OCI-LY3 (cell line): ENCODE measurements at regions not wholly inside any gene's neighbourhood (a gene's known extent, or its start where the extent isn't known, plus 50 kb on each side); places are given as distances from the start of the nearest gene placed in this dataset.

Experiments used
- H2AFZ ChIP-seq: fragments of 200-600, 300-600 bp; shearing (Covaris generic); 2 replicates; pipeline ENCODE4 v1.6.0; 2014; ENCODE audit warnings: antibody characterized with exemption, low read depth, low read length
- H3K27ac ChIP-seq: fragments of 200-600, 300-600 bp; sonication (generic); 2 replicates; pipeline ENCODE4 v1.5.1; 2014; ENCODE audit warnings: mild to moderate bottlenecking, low read length, moderate library complexity, mixed read lengths
- H3K27me3 ChIP-seq: fragments of 200-600, 300-600 bp; sonication (generic); 2 replicates; pipeline ENCODE4 v1.6.1; 2014; ENCODE audit warnings: low read depth, low read length, mixed read lengths
- H3K36me3 ChIP-seq: fragments of 200-600, 300-600 bp; sonication (generic); replicated peaks from 2 replicates; pipeline ENCODE3; 2014; ENCODE audit warnings: low read depth, low read length, mixed read lengths
- H3K4me1 ChIP-seq: fragments of 300-600, 200-600 bp; sonication (generic); 2 replicates; pipeline ENCODE4 v1.6.1; 2014; ENCODE audit warnings: low read length, mixed read lengths
- H3K4me2 ChIP-seq: fragments of 200-600, 300-600 bp; sonication (generic); 2 replicates; pipeline ENCODE4 v1.6.1; 2014; ENCODE audit warnings: low read length, mixed read lengths
- H3K4me3 ChIP-seq: fragments of 300-600, 200-600 bp; sonication (generic); 2 replicates; pipeline ENCODE4 v1.5.1; 2014; ENCODE audit warnings: antibody characterized with exemption, mild to moderate bottlenecking, low read length, moderate library complexity
- H3K79me2 ChIP-seq: fragments of 300-600, 200-600 bp; shearing (Covaris generic); 2 replicates; pipeline ENCODE4 v1.6.1; 2014; ENCODE audit warnings: mild to moderate bottlenecking, low read length, mixed read lengths
- H3K9ac ChIP-seq: fragments of 300-600, 200-600 bp; shearing (Covaris generic); 2 replicates; pipeline ENCODE4 v1.6.0; 2014; ENCODE audit warnings: mild to moderate bottlenecking, low read length, moderate library complexity
- H3K9me3 ChIP-seq: fragments of 200-600, 300-600 bp; shearing (Covaris generic); 2 replicates; pipeline ENCODE4 v1.6.1; 2014; ENCODE audit warnings: low read length, mixed read lengths; ENCODE audit not compliant: insufficient read depth
- H4K20me1 ChIP-seq: fragments of 200-600, 300-600 bp; sonication (generic); 2 replicates; pipeline ENCODE4 v1.6.1; 2016; ENCODE audit warnings: low read length, mixed read lengths; ENCODE audit not compliant: insufficient read depth
- CTCF ChIP-seq: fragments of 200-600, 300-600 bp; sonication (generic); IDR thresholded peaks from 2 replicates; pipeline ENCODE4 v1.5.1; 2014; ENCODE audit warnings: antibody characterized with exemption, low read length, low read depth
- EZH2phosphoT487 ChIP-seq: fragments of 200-600 bp; shearing (Covaris generic); IDR thresholded peaks from 2 replicates; pipeline ENCODE4 v1.6.1; 2018; ENCODE audit warnings: antibody characterized with exemption, mixed run types, low read depth

GRCh38 chr1:81635816-81636215 is 164.9 kb upstream of the ADGRL2 start:
- H3K9me3 ChIP-seq = no peaks in the 10 kb centered on the region
- TF ChIP-seq EZH2phosphoT487 (no peak), CTCF (no peak)
- no peak overlapping the region for H2AFZ ChIP-seq
- no peak overlapping the region for H3K4me3 ChIP-seq
- H3K4me2 ChIP-seq = no peak overlapping the region
- no peaks in the 10 kb centered on the region for H3K36me3 ChIP-seq
- no peaks in the 10 kb centered on the region for H3K27me3 ChIP-seq
- H4K20me1 ChIP-seq = no peaks in the 10 kb centered on the region
- H3K4me1 ChIP-seq = peaks cover 4% of the 10 kb centered on the region; the same call in 1 of the 2 replicates
- H3K9ac ChIP-seq = no peak overlapping the region
- H3K27ac ChIP-seq = no peak overlapping the region
- H3K79me2 ChIP-seq = no peaks in the 10 kb centered on the region

GRCh38 chr1:81634294-81634693 is 166.4 kb upstream of the ADGRL2 start:
- Histone ChIP-seq H3K27ac (no peak overlapping the region), H3K4me2 (no peak overlapping the region), H3K36me3 (no peaks in the 10 kb centered on the region), H3K9me3 (no peaks in the 10 kb centered on the region), H3K79me2 (no peaks in the 10 kb centered on the region), H3K27me3 (no peaks in the 10 kb centered on the region), H2AFZ (no peak overlapping the region), H4K20me1 (no peaks in the 10 kb centered on the region), H3K4me1 (peaks cover 4% of the 10 kb centered on the region; the same call in 1 of the 2 replicates), H3K9ac (no peak overlapping the region), H3K4me3 (no peak overlapping the region)
- no peak for TF ChIP-seq EZH2phosphoT487
- no peak for TF ChIP-seq CTCF

GRCh38 chr1:81619156-81619555 is 181.6 kb upstream of the ADGRL2 start:
- H3K27me3 ChIP-seq = no peaks in the 10 kb centered on the region
- no peak for TF ChIP-seq CTCF
- TF ChIP-seq EZH2phosphoT487 = no peak
- H3K4me3 ChIP-seq = no peak overlapping the region
- no peak overlapping the region for H3K9ac ChIP-seq
- H3K4me1 ChIP-seq = no peaks in the 10 kb centered on the region
- no peaks in the 10 kb centered on the region for H3K79me2 ChIP-seq
- H3K4me2 ChIP-seq = no peak overlapping the region
- H3K27ac ChIP-seq = no peak overlapping the region
- H3K36me3 ChIP-seq = no peaks in the 10 kb centered on the region
- no peaks in the 10 kb centered on the region for H4K20me1 ChIP-seq
- no peak overlapping the region for H2AFZ ChIP-seq
- no peaks in the 10 kb centered on the region for H3K9me3 ChIP-seq

GRCh38 chr1:81618376-81618775 is 182.4 kb upstream of the ADGRL2 start:
- H3K4me3 ChIP-seq = no peak overlapping the region
- H3K27ac ChIP-seq = no peak overlapping the region
- no peaks in the 10 kb centered on the region for H3K4me1 ChIP-seq
- no peak overlapping the region for H3K4me2 ChIP-seq
- TF ChIP-seq EZH2phosphoT487 (no peak), CTCF (no peak)
- H3K79me2 ChIP-seq = no peaks in the 10 kb centered on the region
- H4K20me1 ChIP-seq = no peaks in the 10 kb centered on the region
- no peaks in the 10 kb centered on the region for H3K36me3 ChIP-seq
- H3K9ac ChIP-seq = no peak overlapping the region
- H3K27me3 ChIP-seq = no peaks in the 10 kb centered on the region
- no peaks in the 10 kb centered on the region for H3K9me3 ChIP-seq
- no peak overlapping the region for H2AFZ ChIP-seq
